ENCODE measurements at regions not wholly inside any gene's neighbourhood (a gene's known extent, or its start where the extent isn't known, plus 50 kb on each side); places are given as distances from the start of the nearest gene placed in this dataset.

DNA sequence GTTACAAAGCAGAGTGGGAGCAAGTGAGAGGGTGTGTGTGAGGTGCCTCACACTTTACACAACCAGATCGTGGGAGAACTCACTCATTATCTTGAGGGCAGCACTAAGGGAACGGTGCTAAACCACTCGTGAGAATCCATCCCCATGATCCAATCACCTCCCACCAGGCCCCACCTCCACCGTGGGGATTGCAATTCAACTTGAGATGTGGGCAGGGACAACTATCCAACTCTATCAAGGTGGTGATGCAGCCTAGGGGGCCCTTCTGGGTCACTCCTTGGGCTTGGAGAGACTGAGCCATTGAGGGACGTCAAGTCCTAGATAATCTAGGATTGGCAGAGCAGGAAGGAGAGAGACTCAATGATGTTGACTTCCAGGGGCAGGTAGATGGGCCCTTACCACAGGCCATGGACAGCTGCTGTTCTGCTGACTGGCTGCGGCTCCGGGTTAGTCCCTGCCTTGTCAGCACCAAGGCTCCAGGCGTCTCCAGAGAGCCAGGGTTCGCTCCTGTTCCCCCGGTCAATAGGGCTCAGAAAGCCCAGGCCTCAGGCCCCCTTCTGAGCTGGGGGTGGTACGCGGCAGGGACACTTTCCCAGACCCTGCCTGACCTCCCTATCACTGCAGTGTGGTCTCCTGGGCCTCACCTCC lies 193.2 kb upstream of the HS6ST1 start:
- TF ChIP-seq, protein P1, sequence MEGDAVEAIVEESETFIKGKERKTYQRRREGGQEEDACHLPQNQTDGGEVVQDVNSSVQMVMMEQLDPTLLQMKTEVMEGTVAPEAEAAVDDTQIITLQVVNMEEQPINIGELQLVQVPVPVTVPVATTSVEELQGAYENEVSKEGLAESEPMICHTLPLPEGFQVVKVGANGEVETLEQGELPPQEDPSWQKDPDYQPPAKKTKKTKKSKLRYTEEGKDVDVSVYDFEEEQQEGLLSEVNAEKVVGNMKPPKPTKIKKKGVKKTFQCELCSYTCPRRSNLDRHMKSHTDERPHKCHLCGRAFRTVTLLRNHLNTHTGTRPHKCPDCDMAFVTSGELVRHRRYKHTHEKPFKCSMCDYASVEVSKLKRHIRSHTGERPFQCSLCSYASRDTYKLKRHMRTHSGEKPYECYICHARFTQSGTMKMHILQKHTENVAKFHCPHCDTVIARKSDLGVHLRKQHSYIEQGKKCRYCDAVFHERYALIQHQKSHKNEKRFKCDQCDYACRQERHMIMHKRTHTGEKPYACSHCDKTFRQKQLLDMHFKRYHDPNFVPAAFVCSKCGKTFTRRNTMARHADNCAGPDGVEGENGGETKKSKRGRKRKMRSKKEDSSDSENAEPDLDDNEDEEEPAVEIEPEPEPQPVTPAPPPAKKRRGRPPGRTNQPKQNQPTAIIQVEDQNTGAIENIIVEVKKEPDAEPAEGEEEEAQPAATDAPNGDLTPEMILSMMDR (IDR thresholded peaks at IDR 0.05; ENCODE audit: insufficient read depth, low read length, poor library complexity, severe bottlenecking): no peak
- no peak for TF ChIP-seq EZH2phosphoT487 (conservative IDR thresholded peaks at IDR 0.05; ENCODE audit: low read length)

DNA sequence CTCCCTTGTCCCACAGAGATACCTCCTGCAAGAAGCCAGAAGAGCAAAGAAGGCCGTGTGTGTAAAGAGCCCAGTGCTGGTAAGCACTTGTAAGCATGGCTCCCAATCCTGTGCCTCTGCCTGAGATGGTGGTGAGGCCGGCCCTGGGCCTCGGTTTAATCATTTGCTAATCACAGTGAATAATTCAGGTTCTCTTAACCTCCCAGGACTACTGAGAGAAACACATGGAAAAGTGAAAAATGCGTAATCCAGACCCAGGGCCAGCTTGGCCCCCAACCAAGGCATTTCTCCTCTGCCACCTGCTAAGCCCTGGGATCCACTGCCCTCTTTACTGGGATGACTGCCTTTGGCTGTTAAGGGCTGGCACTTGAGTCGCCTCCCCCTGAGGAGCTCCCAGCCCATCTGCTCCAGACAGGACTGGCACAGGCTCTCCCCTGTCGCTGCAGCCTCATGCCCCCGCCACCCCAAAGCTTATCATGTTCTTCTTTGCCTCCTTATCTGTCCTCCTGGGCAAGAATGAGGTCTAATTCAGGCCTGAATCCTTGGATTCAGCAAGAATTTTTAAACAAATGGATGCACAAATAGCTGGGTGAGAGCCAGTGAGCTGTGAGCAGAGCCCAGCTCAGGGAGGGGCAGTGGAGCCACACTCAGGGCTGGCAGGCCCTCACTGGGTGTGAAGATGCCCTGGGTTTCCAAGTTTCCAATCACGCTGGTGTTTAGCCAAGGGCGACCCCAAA lies 193.9 kb upstream of the HS6ST1 start:
- TF ChIP-seq EZH2phosphoT487 (conservative IDR thresholded peaks at IDR 0.05; ENCODE audit: low read length): no peak
- TF ChIP-seq, protein P1 (IDR thresholded peaks at IDR 0.05; ENCODE audit: insufficient read depth, low read length, poor library complexity, severe bottlenecking): no peak
- Histone ChIP-seq H3K4me3 (ENCODE audit: insufficient read depth, low read length, poor library complexity, severe bottlenecking) (no peak overlapping the region), H2AFZ (ENCODE audit: low read depth, low read length, severe bottlenecking) (no peak overlapping the region), H3K79me2 (ENCODE audit: insufficient read depth, low read length) (no peaks in the 10 kb centered on the region), H3K9me3 (ENCODE audit: insufficient read depth, low read length) (no peaks in the 10 kb centered on the region), H3K36me3 (ENCODE audit: low read length) (no peaks in the 10 kb centered on the region), H4K20me1 (ENCODE audit: low read depth, low read length) (no peaks in the 10 kb centered on the region), H3K27ac (ENCODE audit: low read depth, low read length) (no peak overlapping the region), H3K9me2 (replicated peaks; ENCODE audit: insufficient read depth, low read length) (no peaks in the 10 kb centered on the region), H3K9ac (ENCODE audit: low read length) (no peak overlapping the region), H3K4me2 (ENCODE audit: low read depth, low read length, poor library complexity, severe bottlenecking) (no peak overlapping the region), H3F3A (ENCODE audit: insufficient read depth) (no peaks in the 10 kb centered on the region), H3K27me3 (ENCODE audit: low read length) (no peaks in the 10 kb centered on the region)

More for the DNA sequence above, 193.2 kb upstream of the HS6ST1 start:
- Histone ChIP-seq H3K79me2 (ENCODE audit: insufficient read depth, low read length) (no peaks in the 10 kb centered on the region), H3K27me3 (ENCODE audit: low read length) (no peaks in the 10 kb centered on the region), H3K4me2 (ENCODE audit: low read depth, low read length, poor library complexity, severe bottlenecking) (no peak overlapping the region), H3K9me3 (ENCODE audit: insufficient read depth, low read length) (no peaks in the 10 kb centered on the region), H3K9me2 (replicated peaks; ENCODE audit: insufficient read depth, low read length) (no peaks in the 10 kb centered on the region), H2AFZ (ENCODE audit: low read depth, low read length, severe bottlenecking) (no peak overlapping the region), H3K27ac (ENCODE audit: low read depth, low read length) (no peak overlapping the region), H3K9ac (ENCODE audit: low read length) (no peak overlapping the region), H3K36me3 (ENCODE audit: low read length) (no peaks in the 10 kb centered on the region), H3K4me3 (ENCODE audit: insufficient read depth, low read length, poor library complexity, severe bottlenecking) (no peak overlapping the region), H4K20me1 (ENCODE audit: low read depth, low read length) (no peaks in the 10 kb centered on the region), H3F3A (ENCODE audit: insufficient read depth) (no peaks in the 10 kb centered on the region)

DNA sequence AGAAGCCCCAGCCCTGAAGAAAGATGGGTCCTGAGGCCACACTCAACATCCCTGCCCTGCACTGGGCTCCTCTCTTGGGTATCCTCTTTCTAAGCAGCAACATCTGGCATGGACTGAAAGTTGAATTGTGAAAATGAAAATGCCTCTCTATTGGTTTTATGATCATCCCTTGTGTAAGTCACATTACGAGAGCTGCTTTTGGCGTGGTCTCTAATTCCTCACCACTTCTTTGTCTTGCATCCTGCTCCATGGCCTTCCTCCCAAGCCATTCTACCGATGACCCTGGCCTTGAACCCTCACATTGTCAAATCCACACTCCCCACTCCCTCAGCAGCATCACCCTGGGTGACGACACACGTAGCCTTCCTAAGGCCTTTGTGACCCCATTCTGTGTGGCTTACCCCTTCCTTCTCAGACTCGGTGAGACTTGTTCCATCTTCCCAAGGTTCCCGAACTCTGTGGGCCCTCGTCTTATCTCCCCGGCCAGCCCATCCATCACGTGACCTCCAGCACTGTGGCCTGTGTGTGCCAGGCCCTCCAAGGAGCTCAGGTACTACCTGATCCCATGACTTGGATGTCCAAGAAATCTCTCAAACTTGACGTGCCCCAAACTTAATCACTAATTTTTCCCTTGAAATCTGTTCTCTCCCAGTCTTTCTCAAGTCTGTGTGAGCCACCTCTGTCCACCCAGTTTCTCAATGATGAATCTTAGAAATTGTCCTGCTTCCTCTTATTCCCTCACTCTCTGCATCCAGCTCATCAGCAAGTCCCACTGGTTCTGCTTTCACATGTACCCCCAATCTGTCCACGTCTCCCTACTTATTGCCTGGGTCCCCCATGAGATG lies 194.7 kb upstream of the HS6ST1 start:
- H3K9me2 ChIP-seq (replicated peaks; ENCODE audit: insufficient read depth, low read length): no peaks in the 10 kb centered on the region
- no peaks in the 10 kb centered on the region for H3K27me3 ChIP-seq (ENCODE audit: low read length)
- no peaks in the 10 kb centered on the region for H4K20me1 ChIP-seq (ENCODE audit: low read depth, low read length)
- TF ChIP-seq, protein P1 (IDR thresholded peaks at IDR 0.05; ENCODE audit: insufficient read depth, low read length, poor library complexity, severe bottlenecking): no peak
- TF ChIP-seq EZH2phosphoT487 (conservative IDR thresholded peaks at IDR 0.05; ENCODE audit: low read length): no peak
- no peaks in the 10 kb centered on the region for H3K36me3 ChIP-seq (ENCODE audit: low read length)
- no peak overlapping the region for H3K27ac ChIP-seq (ENCODE audit: low read depth, low read length)
- no peak overlapping the region for H3K4me3 ChIP-seq (ENCODE audit: insufficient read depth, low read length, poor library complexity, severe bottlenecking)
- no peaks in the 10 kb centered on the region for H3K9me3 ChIP-seq (ENCODE audit: insufficient read depth, low read length)
- H3K79me2 ChIP-seq (ENCODE audit: insufficient read depth, low read length): no peaks in the 10 kb centered on the region
- no peaks in the 10 kb centered on the region for H3F3A ChIP-seq (ENCODE audit: insufficient read depth)
- H3K4me2 ChIP-seq (ENCODE audit: low read depth, low read length, poor library complexity, severe bottlenecking): no peak overlapping the region
- H2AFZ ChIP-seq (ENCODE audit: low read depth, low read length, severe bottlenecking): no peak overlapping the region
- no peak overlapping the region for H3K9ac ChIP-seq (ENCODE audit: low read length)
